NCI-H1930 (cell line): ENCODE measurements at regions not wholly inside any gene's neighbourhood (a gene's known extent, or its start where the extent isn't known, plus 50 kb on each side); places are given as distances from the start of the nearest gene placed in this dataset.

ENCODE experiments used
- DNase-seq, 2 experiments: peaks; one replicate each; lab custom pipeline; 2025; lab: John Stamatoyannopoulos, UW

DNA sequence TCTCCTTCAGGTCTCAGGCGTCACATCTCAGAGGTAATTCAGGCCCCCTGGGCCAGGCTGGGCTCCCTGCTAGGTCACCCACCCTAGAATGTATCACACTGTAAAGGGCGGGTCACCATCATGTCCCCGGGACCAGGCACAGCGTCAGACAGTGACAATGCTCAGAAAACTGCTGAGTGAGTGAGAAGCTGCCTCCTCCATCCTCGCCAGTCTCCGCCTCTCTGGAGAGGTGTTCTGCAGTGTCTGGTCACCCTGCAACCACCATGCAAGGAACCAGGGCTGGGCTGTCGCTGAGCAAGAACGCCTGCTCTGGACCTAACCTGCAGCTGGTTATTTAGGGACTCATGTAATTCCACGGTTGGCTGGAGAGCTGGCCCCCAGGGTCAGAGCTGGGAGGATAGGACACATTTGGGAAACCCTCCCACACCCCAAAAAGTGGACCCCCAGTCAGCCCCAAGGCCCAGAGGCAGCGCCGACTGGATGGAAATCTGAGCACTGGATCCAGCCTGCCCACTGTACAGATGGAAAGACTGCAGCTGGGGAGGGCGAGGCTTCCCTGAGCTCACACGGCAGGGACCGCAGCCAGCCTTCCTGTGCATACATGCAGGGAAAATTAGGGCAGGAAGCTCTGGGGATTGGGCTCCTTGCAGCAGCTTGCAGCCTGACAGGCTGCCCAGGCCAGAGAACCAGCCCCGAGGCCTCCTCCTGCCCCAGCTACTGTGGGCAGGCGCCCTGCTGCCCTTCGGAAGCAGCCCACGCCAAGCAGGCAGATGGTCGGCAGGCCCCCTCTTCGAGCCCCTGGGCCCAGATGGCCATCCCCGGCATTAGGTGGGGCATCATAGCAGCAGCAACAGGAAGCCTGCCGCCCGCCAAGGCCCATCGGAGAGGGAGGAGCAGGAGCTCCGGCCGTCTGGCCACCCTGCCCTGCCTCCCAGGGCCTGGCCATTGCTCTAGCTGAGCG, 105.4 kb upstream of the ZMIZ1 start:
- no peak for DNase-seq

GRCh38 chr10:78964274-78964951, 104.4 kb upstream of the ZMIZ1 start:
- DNase-seq = no peak

- no peak for DNase-seq
These were observed 103.7 kb upstream of the ZMIZ1 start for GRCh38 chr10:78964952-78965633.

GRCh38 chr10:78966182-78966787, 102.5 kb upstream of the ZMIZ1 start:
- no peak for DNase-seq

DNA sequence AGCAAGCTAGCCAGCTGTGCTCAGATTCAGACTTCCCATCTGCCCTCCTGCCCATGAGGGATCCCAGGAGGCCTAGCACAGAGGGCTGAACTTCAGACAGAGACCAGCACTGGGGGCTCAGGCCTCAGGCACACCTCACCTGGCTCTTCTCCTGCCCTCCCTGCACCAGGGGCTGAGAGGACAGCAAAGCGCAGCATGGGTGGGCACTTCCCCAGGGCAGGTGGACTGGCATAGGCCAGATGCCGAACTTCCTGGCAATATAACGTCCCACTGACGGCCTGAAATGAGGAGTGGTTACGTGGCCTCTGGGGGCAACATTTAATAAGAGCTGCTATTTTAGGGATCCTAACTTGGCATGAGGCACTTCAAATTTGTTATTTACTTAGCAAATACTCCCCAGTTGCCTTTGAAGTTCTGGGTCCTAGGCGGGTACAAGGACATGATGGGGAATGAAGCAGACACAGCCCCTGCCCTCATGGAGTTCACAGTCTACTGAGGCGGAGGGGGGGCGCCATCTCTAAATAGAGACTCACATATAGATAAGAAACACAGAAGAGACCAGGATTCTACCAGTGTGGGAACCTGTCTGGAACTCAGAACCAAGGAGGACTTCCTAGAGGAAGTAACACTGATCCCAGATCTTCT, 101.8 kb upstream of the ZMIZ1 start:
- DNase-seq = no peak

DNA sequence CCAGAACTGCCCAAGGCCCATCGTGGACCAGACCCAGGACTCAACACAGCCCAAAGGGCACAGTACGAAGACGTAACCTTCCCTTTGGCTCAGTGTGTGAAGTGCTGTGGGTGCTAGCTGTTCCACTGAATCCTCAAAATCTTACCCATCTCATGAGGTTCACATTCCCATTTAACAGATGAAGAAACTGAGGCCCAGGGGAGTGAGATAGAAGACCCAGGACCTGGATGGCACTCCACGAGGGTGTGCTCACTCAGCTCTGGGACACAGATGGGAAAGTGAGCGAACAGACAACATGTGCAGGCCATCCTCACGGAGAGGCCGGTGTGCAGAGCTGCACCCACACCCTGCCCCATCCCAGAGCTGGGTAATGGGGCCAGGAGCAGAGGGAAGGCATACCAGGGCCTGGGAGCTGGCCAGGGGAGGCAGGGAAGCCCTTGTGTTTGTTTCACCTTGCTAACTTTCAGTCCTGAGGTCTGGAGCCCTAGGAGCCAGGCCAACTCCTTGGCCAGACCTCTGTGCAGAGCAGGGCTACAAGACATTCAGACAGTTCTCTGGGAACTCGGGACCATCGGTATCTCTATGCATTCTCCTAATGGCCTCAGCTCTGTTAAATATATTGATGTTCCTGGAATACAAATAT, 100.3 kb upstream of the ZMIZ1 start:
- DNase-seq = no peak

GRCh38 chr10:78968943-78969342, 99.8 kb upstream of the ZMIZ1 start:
- no peak for DNase-seq

DNA sequence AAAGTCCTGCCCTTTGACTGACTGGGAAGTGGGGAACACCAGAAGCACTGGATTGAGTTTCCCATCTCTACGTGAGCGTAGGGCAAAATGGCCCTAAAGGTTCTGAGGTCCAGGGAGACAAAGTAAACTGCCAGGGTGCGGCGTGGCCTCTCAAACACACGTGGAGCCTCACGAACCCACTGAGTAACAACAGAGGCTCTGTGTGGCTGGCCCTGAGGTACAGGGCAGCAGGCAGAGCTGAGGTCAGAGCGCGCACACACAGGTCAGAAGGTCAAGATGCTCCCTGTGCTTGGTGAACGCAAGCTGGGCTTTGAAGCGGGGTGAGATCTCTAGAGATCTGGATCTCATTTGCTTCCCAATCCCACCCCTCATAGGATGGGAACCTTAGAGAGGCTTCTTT, 99.0 kb upstream of the ZMIZ1 start:
- DNase-seq = no peak

GRCh38 chr10:78970261-78970660, 98.5 kb upstream of the ZMIZ1 start:
- DNase-seq = no peak

GRCh38 chr10:78971094-78971682, 97.6 kb upstream of the ZMIZ1 start:
- no peak for DNase-seq

- no peak for DNase-seq
These were observed 96.4 kb upstream of the ZMIZ1 start for GRCh38 chr10:78972160-78972946.

DNA sequence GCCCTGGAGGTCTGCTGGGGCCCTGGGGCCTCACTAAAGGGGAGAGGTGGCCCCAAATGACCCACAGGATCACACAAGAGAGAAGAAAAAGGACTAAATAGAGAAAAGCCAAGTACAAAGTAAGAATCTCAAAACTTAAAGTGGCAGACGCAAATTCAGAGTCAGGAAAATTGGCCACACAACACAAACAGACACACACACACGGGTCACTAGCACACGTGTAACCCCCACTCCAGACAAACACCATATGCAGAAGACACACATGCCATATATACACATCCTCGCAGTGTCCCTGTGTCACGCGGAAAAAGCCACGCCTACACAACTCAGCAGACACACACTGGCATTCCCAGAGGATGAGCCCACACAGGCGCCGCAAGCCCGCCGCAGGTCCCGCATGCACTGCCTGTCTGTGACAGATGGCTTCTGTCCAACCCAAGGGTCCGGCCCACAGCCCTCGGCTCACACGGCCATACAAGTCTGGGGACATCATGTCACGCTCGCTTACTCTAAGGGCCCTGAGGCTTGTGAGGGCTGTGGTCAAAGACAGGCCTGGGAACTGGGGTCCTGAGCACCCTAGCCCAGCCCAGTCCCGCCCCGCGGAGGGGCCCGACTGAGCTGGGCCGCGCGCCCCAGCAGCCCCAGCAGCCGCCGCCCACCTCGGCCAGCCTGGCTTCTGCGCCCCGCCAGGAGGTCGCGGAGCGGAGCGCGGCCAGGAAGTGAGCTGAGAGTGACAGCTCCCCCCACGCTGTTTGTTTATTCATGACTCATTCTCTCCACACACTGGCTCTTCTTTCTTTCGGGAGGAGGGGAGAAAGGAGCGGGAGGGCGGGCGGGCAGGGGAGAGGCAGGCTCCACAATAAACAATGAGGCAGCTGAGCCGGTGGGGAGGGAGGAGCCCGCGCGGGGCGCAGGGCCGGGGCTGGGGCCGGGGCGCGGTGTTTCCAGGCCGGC, 95.5 kb upstream of the ZMIZ1 start:
- DNase-seq = peak; percentile 60 to 67

GRCh38 chr10:78973901-78974616, 94.7 kb upstream of the ZMIZ1 start:
- peak; percentile 57 to 71 for DNase-seq

- no peak for DNase-seq
These were observed 94.0 kb upstream of the ZMIZ1 start for GRCh38 chr10:78974617-78975317.

DNA sequence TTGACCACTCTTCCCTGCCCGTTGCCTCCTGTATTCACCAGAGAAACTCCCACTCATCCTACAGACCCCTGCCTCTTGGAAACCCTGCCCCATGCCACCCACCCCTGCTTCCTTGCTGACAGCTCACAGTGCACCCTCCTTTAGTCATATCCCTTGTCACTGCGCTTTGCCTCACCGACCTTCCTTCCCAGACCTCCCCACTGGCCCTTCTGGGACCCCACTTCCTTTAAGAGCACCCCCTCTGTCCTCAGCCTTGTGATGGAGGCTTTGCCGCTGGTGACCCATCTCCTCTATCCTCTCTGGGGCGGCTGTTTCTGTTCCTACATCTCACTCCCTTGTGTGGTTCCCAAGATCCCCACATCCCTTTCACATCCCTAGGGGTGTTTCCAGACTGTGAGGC, 92.8 kb upstream of the ZMIZ1 start:
- DNase-seq = no peak

- DNase-seq = no peak
These were observed 91.7 kb upstream of the ZMIZ1 start for GRCh38 chr10:78976825-78977755.
